Colonic mucosa (tissue), 4 donors: ENCODE measurements at regions not wholly inside any gene's neighbourhood (a gene's known extent, or its start where the extent isn't known, plus 50 kb on each side); places are given as distances from the start of the nearest gene placed in this dataset.

Experiments used
- DNase-seq: peaks from one replicate; pipeline ENCODE4 v3.0.0-alpha.2; 2020
- H3K27ac ChIP-seq: fragments of 200-600 bp; one replicate; pipeline ENCODE4 v1.8.0; 2021
- H3K27me3 ChIP-seq: fragments of 200-600 bp; one replicate; pipeline ENCODE4 v1.8.0; 2021
- H3K36me3 ChIP-seq: fragments of 200-600 bp; one replicate; pipeline ENCODE4 v1.8.0; 2021
- H3K4me1 ChIP-seq: fragments of 200-600 bp; one replicate; pipeline ENCODE4 v1.8.0; 2021; ENCODE audit warnings: mild to moderate bottlenecking
- H3K4me3 ChIP-seq: fragments of 200-600 bp; one replicate; pipeline ENCODE4 v1.8.0; 2021
- H3K9ac ChIP-seq, 2 donors: one replicate each; pipeline ENCODE4 v1.7.0; 2013; ENCODE audit warnings: control low read depth in 2 of 2, low read depth in 2 of 2, low read length in 2 of 2
- H3K9me3 ChIP-seq: fragments of 200-600 bp; one replicate; pipeline ENCODE4 v1.8.0; 2021
- intact Hi-C: fragments of 100-400 bp; cut with DNase I; formaldehyde crosslinking; loops from one replicate; pipeline ENCODE4 v1.14.1; 2022
- TF ChIP-seq, protein P1 (sequence below): fragments of 200-600 bp; IDR thresholded peaks from one replicate; pipeline ENCODE4 v1.8.0; 2022; ENCODE audit warnings: antibody characterized with exemption, mild to moderate bottlenecking
- donor health status: healthy.
- donor health status: DM: no; HTN: no; CAD: no.
- donor health status: DM: no; HTN: no; CAD: no.

DNA sequence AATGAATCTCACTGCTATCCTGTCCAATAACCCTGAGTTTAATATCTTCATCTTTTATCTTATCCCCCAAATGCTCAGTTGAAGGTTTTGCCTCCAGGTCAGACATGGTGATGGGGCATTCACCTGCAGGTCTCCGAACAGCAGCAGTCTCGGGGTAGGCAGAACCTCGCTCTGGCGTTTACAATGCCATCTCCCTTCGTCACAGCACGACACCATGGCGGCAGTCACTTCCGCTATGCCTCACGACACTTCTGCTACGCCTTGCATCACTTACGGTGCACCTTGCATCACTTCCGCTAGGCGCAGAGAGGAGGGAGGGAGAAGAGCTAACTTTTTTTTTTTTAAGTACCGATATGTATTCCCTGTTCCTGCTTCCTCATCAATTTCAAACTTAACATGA lies 194.9 kb downstream of the BCAS1 start:
- TF ChIP-seq, protein P1, sequence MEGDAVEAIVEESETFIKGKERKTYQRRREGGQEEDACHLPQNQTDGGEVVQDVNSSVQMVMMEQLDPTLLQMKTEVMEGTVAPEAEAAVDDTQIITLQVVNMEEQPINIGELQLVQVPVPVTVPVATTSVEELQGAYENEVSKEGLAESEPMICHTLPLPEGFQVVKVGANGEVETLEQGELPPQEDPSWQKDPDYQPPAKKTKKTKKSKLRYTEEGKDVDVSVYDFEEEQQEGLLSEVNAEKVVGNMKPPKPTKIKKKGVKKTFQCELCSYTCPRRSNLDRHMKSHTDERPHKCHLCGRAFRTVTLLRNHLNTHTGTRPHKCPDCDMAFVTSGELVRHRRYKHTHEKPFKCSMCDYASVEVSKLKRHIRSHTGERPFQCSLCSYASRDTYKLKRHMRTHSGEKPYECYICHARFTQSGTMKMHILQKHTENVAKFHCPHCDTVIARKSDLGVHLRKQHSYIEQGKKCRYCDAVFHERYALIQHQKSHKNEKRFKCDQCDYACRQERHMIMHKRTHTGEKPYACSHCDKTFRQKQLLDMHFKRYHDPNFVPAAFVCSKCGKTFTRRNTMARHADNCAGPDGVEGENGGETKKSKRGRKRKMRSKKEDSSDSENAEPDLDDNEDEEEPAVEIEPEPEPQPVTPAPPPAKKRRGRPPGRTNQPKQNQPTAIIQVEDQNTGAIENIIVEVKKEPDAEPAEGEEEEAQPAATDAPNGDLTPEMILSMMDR: no peak
- Histone ChIP-seq H3K27me3 (no peaks in the 10 kb centered on the region), H3K4me3 (no peak overlapping the region), H3K9ac (no peak overlapping the region), H3K36me3 (no peaks in the 10 kb centered on the region), H3K9me3 (no peaks in the 10 kb centered on the region), H3K4me1 (peaks cover 5% of the 10 kb centered on the region), H3K27ac (no peak overlapping the region)
- DNase-seq: no peak
- intact Hi-C loops: no loop called here

DNA sequence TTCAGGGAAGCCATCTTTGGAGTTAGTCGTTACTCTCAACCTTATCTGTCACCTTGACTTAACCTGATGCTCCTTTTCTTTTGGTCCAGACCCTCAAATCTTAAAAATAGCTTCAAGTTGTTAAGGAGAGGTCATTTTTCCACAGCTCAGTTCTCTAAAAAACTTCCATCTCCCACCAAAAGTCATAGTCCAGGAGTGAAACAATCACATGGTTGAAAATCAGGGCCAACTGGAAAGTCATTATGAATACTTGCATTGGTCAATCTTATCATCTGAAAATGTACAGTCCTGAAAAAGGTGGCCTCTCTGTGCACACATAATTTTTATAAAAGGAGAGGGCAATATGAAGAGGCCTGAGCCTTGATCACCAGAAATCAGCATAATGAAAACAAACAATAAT lies 195.7 kb downstream of the BCAS1 start:
- intact Hi-C loops: no loop called here
- Histone ChIP-seq H3K27me3 (no peaks in the 10 kb centered on the region), H3K36me3 (no peaks in the 10 kb centered on the region), H3K4me3 (no peak overlapping the region), H3K9ac (no peak overlapping the region), H3K9me3 (no peaks in the 10 kb centered on the region), H3K4me1 (peaks cover 5% of the 10 kb centered on the region), H3K27ac (no peak overlapping the region)
- no peak for DNase-seq
- TF ChIP-seq, protein P1: no peak

DNA sequence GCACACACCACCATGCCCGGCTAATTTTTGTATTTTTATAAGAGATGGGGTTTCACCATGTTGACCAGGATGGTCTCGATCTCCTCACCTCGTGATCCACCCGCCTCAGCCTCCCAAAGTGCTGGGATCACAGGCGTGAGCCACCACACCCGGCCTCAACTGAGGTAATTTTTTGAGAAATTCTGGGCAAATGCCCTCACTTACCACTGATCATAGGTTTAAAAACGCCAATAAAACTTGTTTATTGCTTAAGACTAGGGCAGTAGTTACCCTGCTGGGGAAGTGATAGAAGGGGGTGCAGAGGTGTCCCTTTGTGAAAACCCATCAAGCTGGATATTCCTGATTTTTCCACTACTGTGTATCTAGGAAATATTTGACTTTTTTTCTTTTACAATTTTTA lies 196.3 kb downstream of the BCAS1 start:
- Histone ChIP-seq H3K27ac (peak overlapping the region; percentile 85), H3K9ac (no peak overlapping the region), H3K4me3 (no peak overlapping the region), H3K27me3 (no peaks in the 10 kb centered on the region), H3K36me3 (no peaks in the 10 kb centered on the region), H3K9me3 (no peaks in the 10 kb centered on the region), H3K4me1 (peaks cover 5% of the 10 kb centered on the region)
- TF ChIP-seq, protein P1: no peak
- no peak for DNase-seq
- intact Hi-C loops: no loop called here

DNA sequence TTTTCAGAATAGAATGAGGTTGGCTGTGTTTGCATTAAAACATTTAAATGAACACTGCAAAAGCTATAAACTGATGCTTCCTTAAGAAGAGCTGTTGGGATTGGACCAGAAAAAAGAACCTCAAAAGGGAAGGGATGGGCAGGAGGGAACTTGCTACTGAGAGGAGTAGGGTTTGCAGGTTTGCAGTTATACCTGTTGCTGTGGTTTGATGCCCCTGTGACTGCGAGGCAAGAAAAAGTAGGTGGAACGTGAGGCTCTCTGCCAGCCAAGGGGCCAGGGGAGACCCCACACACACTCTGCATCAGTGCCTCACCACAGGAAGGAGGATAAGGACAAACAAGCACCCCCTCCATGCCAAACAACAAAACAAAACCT lies 197.2 kb downstream of the BCAS1 start:
- TF ChIP-seq, protein P1: no peak
- peaks cover 5% of the 10 kb centered on the region for H3K4me1 ChIP-seq
- no peaks in the 10 kb centered on the region for H3K27me3 ChIP-seq
- H3K36me3 ChIP-seq: no peaks in the 10 kb centered on the region
- H3K27ac ChIP-seq: peak overlapping the region; percentile 85
- peak overlapping the region in 1 of 2 donors; percentile 59 for H3K9ac ChIP-seq
- DNase-seq: no peak
- no peaks in the 10 kb centered on the region for H3K9me3 ChIP-seq
- intact Hi-C loops: no loop called here
- H3K4me3 ChIP-seq: no peak overlapping the region

DNA sequence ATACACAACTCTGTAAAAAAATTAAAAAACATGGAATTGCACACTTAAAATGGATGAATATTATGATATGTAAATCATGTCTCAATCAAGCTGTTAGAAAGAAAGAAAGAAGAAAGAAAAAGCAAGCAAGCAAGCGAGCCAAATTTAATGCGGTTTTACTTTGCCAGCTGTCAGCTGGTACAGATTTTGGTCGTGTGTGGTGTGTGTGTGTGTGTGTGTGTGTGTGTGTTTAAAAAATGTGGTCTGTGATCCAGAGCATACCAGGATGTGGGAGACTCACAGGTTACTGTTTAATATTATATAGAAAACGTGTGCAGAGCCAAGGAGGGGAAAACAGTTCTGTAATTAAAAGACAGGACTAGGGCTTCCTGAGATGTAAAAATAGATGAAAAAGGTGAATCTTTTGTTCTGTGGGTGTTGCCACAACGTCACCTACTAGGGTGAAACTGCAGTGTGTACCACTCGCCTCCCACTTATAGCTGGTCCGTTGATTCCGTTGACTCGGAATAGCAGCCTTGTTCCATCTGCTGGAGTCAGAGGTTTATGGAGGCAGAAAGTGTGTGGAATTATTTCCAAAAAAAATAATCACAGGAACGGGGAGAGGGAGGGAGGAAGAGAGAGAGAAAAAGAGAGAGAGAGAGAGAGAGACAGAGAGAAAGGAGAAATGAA lies 197.7 kb downstream of the BCAS1 start:
- Histone ChIP-seq H3K4me3 (no peak overlapping the region), H3K9ac (peak overlapping the region in 1 of 2 donors; percentile 59), H3K36me3 (no peaks in the 10 kb centered on the region), H3K9me3 (no peaks in the 10 kb centered on the region), H3K4me1 (peaks cover 5% of the 10 kb centered on the region), H3K27ac (peak overlapping the region; percentile 85), H3K27me3 (no peaks in the 10 kb centered on the region)
- TF ChIP-seq, protein P1: no peak
- intact Hi-C loops: no loop called here
- DNase-seq: no peak
